Hematopoietic multipotent progenitor cell (in vitro differentiated cells): ENCODE measurements at regions not wholly inside any gene's neighbourhood (a gene's known extent, or its start where the extent isn't known, plus 50 kb on each side); places are given as distances from the start of the nearest gene placed in this dataset.

Source experiments
- DNase-seq, 3 donors: peaks; one replicate each; pipeline ENCODE4 v3.0.0-alpha.2; 2011 to 2015; ENCODE audit warnings: low read depth in 2 of 3, low spot score in 2 of 3

DNA sequence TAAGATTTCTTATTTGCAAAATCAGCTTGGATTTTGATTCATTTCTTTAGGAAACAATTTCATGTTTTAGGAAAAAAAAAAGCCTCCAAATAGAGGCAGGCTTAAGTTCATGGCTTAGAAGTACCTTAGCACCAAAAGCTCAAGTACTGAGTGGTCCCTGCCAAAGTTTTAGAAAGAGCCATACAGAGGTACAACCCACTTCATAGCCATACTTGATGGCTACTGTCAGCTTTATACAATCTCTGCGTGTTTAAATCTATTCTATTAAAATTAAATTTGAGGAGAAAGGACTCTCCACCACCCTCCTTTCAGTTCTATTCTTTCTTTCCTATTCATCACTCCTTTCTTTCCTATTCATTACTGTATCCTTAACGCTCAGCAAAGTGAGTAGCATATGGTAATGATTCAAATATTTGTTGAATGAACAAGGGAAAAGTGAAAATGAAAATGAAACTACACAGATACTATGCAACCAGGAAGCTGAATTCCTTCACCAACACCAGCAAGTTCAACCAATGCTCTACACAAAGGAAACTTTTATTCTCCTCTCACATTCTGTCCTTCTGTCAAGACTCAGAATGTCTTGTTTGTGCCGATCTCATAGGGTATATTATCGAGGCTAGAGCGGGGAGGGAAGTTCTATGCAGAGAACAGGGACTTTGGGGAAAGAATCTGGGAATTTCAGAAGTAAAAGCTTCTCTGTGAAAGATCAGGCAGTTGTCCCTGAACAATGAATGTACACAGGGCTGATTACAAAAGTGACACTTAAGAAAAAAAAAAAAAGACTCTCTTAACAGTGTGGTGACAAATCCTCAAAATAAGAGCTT is 138.6 kb upstream of the SPEF2 start:
- peak in 1 of 3 donors; percentile 43 for DNase-seq

GRCh38 chr5:35477911-35478310 is 139.8 kb upstream of the SPEF2 start:
- no peak for DNase-seq

DNA sequence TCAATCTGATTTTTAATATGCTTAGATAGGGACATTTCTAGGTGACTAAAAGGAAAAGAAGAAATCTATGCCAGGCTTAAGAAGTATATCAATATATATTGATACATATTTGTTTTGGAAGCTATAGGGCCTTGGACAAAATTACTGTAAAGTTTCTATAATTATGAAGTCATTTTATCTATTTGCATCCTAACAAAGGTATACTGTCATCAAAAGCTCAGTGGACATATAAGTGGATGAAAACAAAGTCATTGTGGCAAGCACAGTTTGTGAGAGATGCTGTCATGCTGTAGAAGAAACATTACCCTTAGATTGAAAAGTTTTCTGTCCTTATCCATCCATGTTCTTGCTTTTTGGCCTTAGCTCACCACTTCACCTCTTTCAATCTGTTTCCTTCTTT is 140.3 kb upstream of the SPEF2 start:
- no peak for DNase-seq

GRCh38 chr5:35476797-35477196 is 140.9 kb upstream of the SPEF2 start:
- DNase-seq = no peak

DNA sequence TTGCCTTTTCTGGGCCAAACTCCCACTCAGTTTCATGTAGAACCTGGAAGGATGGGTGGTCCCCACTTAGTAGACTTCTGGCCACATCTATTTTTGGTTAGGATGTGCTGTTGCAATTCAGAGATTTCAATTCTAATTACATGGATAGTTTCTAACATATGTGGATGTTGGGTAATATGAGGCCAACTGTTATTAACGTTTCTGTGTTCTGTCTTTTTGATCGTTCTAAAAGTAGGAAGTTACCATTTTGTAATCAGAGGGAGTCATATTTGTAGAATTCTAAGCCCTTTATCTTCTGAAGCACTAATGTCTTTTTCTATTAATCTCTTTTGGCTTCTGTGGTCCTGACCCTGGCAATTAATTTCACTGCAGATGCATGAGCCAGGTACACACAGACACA is 141.6 kb upstream of the SPEF2 start:
- DNase-seq = peak in 1 of 3 donors; percentile 3

DNA sequence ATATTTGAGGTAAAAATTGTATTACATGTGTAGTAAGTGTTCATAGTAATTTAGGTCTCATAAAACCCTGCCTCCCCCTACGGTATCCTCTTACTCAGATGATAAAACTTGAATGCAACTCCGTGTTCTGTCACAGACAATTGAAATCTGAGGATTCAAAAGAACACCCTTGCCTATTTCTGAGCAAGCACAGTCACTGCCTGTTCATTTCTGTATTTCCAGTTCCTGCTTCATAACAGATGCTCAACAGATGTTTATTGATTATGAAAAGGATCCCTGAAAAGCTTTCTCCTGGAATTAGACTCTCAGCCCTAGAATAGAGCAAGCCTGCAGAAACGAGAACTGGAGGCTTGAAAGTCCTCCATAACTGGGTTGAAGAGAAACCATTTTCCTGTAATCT is 144.1 kb upstream of the SPEF2 start:
- no peak for DNase-seq

DNA sequence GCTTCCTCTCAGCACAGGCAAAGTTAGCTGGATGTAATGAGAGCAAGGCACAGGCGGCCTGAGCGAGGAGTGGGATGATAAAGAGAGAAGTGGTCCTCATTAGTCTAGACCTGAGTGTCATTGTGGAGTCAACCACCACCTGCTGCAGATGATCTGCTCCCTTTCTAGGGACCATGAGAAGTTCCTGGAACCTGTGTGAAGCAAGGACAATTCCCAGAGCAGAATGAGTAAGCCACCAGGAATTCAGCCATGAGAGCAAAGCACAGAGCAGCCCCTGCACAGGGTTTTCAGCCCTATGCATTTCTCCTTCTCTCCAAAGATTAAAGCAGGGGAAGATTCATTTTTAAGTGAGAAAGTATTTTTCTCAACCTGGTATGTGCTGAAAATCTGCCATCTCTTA is 146.8 kb upstream of the SPEF2 start:
- DNase-seq = no peak

GRCh38 chr5:35468811-35469210 is 148.9 kb upstream of the SPEF2 start:
- no peak for DNase-seq

- no peak for DNase-seq
These were observed 150.9 kb upstream of the SPEF2 start for GRCh38 chr5:35466746-35467145.

GRCh38 chr5:35464757-35465156 is 152.9 kb upstream of the SPEF2 start:
- no peak for DNase-seq

- DNase-seq = no peak
These were observed 156.1 kb upstream of the SPEF2 start for GRCh38 chr5:35461530-35461929.

- no peak for DNase-seq
These were observed 158.8 kb upstream of the SPEF2 start for GRCh38 chr5:35458824-35459207.

GRCh38 chr5:35457912-35458823 is 159.5 kb upstream of the SPEF2 start:
- DNase-seq = no peak

DNA sequence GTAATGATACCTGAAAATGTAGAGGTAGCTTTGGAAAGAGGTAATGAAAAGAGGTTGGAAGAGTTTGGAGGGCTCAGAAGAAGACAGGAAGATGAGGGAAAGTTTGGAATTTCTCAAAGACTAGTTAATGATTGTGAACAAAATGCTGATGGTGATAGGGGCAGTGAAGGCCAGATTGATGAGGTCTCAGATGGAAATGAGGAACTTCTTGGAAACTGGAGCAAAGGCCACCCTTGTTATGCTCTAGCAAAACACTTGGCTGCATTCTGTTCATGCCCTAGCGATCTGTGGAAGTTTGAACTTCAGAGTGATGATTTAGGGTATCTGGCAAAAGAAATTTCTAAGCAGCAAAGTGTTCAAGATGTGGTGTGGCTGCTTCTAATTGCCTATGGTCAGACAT is 161.2 kb upstream of the SPEF2 start:
- DNase-seq = no peak

- DNase-seq = no peak
These were observed 163.6 kb upstream of the SPEF2 start for GRCh38 chr5:35454011-35454525.

- DNase-seq = no peak
These were observed 173.7 kb upstream of the SPEF2 start for GRCh38 chr5:35443803-35444595.

- DNase-seq = no peak
These were observed 174.6 kb upstream of the SPEF2 start for GRCh38 chr5:35442885-35443639.

DNA sequence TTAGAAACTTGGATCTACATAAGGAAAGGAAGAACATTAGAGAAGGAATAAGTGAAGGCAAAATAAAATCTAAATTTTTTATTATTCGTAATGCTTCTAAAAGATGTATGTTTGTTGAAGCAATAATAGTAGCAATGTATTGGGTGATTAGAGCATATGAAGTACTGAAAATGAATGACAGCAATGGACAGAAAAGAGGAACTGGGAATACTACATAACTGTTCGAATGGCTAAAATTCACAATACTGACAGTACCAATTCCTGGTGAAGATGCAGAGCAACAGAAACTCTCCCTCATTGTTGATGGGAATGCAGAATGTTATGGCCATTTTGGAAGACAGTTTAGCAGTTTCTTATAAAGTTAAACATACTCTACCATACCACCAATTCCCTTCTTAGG is 177.3 kb upstream of the SPEF2 start:
- DNase-seq = no peak

GRCh38 chr5:35438786-35439185 is 178.9 kb upstream of the SPEF2 start:
- DNase-seq = peak in 1 of 3 donors; percentile 6

DNA sequence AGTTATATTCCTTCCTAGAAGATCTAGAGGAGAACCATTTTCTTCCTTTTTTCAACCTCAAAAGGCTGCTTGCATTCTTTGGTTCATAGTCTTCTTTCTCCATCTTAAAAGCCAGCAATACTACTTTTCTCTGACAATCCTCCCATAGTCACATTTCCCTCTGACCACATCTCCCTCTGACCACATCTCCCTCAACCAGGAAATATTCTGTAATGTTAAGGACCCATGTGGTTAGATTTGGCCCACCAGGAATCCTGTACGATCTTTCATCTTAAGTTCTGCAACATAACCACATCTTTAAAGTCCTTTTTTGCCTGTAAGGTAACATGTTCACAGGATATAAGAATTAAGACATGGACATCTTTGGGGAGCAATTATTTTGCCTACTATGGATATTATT is 179.4 kb upstream of the SPEF2 start:
- DNase-seq = no peak
